ENCODE measurements at regions not wholly inside any gene's neighbourhood (a gene's known extent, or its start where the extent isn't known, plus 50 kb on each side); places are given as distances from the start of the nearest gene placed in this dataset.

DNA sequence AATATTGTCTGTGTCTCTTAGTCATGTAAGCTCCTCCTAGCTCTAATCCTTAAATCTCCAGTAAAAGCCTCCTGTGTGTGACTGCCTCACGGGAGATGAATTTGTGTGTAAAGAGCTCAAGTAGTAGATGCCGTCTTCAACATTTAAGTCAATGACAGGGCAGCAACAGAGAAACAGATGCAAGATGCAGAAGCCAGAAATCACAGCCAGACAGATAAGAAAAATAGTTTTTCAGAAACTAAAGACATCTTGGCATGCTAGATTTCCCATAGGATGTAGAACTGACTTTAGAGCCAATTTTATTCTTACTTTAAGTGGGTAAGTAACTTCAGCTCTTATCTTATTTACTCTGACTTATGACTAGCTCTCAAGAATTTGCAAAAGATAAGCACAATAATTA is 652.8 kb downstream of the KCNA4 start:
- 58 to 74% methylated on average over 2 of the region's 2 CpGs for WGBS, 2 donors
- H3K9me3 ChIP-seq (ENCODE audit: control insufficient read depth in 4 of 4, insufficient read depth in 3 of 4, low read length in 3 of 4): no peaks in the 10 kb centered on the region

DNA sequence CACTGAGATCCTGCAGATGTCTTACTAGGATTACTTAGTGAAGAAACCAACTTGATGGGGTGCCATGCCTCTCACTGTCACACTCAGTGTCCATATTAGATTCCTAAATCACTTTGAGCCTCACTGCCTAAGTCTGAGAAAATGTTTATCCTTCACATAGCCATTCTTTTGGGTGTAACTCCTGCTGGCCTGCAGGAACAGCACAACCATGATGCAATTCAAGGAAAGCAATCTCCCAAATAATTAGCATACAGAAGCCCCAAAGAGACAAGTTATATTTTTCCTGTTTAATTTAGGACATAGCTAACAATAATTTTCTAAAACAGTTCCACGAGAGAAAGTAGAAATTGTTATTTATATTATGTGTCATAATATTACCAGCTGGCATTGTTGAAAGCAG is 655.5 kb downstream of the KCNA4 start:
- Histone ChIP-seq H3K27ac (ENCODE audit: low read depth in 1 of 2, low read length in 1 of 2) (no peak overlapping the region), H3K36me3 (ENCODE audit: control insufficient read depth in 4 of 4, insufficient read depth in 4 of 4, low read length in 4 of 4) (no peaks in the 10 kb centered on the region), H3K9ac (ENCODE audit: insufficient read depth in 1 of 2, low read length in 2 of 2) (no peak overlapping the region), H3K4me3 (no peak overlapping the region), H3K4me1 (ENCODE audit: control insufficient read depth in 5 of 5, insufficient read depth in 5 of 5, low read length in 5 of 5) (no peaks in the 10 kb centered on the region), H3K27me3 (ENCODE audit: control insufficient read depth in 3 of 3, insufficient read depth in 3 of 3, low read length in 2 of 3) (no peaks in the 10 kb centered on the region), H3K9me3 (ENCODE audit: control insufficient read depth in 4 of 4, insufficient read depth in 3 of 4, low read length in 3 of 4) (no peaks in the 10 kb centered on the region)
- TF ChIP-seq, protein P1, sequence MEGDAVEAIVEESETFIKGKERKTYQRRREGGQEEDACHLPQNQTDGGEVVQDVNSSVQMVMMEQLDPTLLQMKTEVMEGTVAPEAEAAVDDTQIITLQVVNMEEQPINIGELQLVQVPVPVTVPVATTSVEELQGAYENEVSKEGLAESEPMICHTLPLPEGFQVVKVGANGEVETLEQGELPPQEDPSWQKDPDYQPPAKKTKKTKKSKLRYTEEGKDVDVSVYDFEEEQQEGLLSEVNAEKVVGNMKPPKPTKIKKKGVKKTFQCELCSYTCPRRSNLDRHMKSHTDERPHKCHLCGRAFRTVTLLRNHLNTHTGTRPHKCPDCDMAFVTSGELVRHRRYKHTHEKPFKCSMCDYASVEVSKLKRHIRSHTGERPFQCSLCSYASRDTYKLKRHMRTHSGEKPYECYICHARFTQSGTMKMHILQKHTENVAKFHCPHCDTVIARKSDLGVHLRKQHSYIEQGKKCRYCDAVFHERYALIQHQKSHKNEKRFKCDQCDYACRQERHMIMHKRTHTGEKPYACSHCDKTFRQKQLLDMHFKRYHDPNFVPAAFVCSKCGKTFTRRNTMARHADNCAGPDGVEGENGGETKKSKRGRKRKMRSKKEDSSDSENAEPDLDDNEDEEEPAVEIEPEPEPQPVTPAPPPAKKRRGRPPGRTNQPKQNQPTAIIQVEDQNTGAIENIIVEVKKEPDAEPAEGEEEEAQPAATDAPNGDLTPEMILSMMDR (IDR thresholded peaks at IDR 0.05; ENCODE audit: control extremely low read depth, extremely low read depth): no peak
- no peak for ATAC-seq (ENCODE audit: insufficient read depth, low FRiP score)
- DNase-seq: no peak
- 63 to 67% methylated on average over 1 of the region's 1 CpG for WGBS, 2 donors

More for the DNA sequence above, 652.8 kb downstream of the KCNA4 start:
- Histone ChIP-seq H3K4me3 (no peak overlapping the region), H3K27me3 (ENCODE audit: control insufficient read depth in 3 of 3, insufficient read depth in 3 of 3, low read length in 2 of 3) (no peaks in the 10 kb centered on the region), H3K36me3 (ENCODE audit: control insufficient read depth in 4 of 4, insufficient read depth in 4 of 4, low read length in 4 of 4) (no peaks in the 10 kb centered on the region), H3K9ac (ENCODE audit: insufficient read depth in 1 of 2, low read length in 2 of 2) (no peak overlapping the region), H3K27ac (ENCODE audit: low read depth in 1 of 2, low read length in 1 of 2) (no peak overlapping the region), H3K4me1 (ENCODE audit: control insufficient read depth in 5 of 5, insufficient read depth in 5 of 5, low read length in 5 of 5) (no peaks in the 10 kb centered on the region)
- ATAC-seq (ENCODE audit: insufficient read depth, low FRiP score) (no peak), DNase-seq (no peak)
- TF ChIP-seq, protein P1 (IDR thresholded peaks at IDR 0.05; ENCODE audit: control extremely low read depth, extremely low read depth): no peak

DNA sequence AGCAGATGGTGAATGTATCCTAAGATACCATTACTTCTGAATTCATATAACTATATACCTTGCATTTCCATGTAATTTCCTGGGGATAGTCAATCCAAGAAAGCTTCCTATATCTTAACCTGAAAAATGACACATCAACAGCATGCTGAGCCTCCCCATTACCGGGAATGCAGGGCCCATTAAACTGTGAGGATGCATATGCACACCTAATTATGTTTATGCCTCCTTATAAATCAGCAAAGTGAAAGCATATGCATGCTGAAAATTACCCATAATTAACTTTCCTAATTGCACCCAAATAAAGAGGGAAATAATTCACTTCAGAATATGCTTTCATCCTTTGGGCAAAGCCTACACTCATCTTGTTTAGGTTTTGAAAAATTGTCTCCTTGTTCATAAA is 663.0 kb downstream of the KCNA4 start:
- DNase-seq: no peak
- H3K9me3 ChIP-seq (ENCODE audit: control insufficient read depth in 4 of 4, insufficient read depth in 3 of 4, low read length in 3 of 4): no peaks in the 10 kb centered on the region
- no peaks in the 10 kb centered on the region for H3K36me3 ChIP-seq (ENCODE audit: control insufficient read depth in 4 of 4, insufficient read depth in 4 of 4, low read length in 4 of 4)
- H3K27me3 ChIP-seq (ENCODE audit: control insufficient read depth in 3 of 3, insufficient read depth in 3 of 3, low read length in 2 of 3): no peaks in the 10 kb centered on the region
- no peak overlapping the region for H3K9ac ChIP-seq (ENCODE audit: insufficient read depth in 1 of 2, low read length in 2 of 2)
- no peaks in the 10 kb centered on the region for H3K4me1 ChIP-seq (ENCODE audit: control insufficient read depth in 5 of 5, insufficient read depth in 5 of 5, low read length in 5 of 5)
- no peak overlapping the region for H3K27ac ChIP-seq (ENCODE audit: low read depth in 1 of 2, low read length in 1 of 2)
- ATAC-seq (ENCODE audit: insufficient read depth, low FRiP score): no peak
- H3K4me3 ChIP-seq: no peak overlapping the region
- WGBS, 2 donors: 56 to 84% methylated on average over 1 of the region's 1 CpG
- TF ChIP-seq, protein P1 (IDR thresholded peaks at IDR 0.05; ENCODE audit: control extremely low read depth, extremely low read depth): no peak

DNA sequence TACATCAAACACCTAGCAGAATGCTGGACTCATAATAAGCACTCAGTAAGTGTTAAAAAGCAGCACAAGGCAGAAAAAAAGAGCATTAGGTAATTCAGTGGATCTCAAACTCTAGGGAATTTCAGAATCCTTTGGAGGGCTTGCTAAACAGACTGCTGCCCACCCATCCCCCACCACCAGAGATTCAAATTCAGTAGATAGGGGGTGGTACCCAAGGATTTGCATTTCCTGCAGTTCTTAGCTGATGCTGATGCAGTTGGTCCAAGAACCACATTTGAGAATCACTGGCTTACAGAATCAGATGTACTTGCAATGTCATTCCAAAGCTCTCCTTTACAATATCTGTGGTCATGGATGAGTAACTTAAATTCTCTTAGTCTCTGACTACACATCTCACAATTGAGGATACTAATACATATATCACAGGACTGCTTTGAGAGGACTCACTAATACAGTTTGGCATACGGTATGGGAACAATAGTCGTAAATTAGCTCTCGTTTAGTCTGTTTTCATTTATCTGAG is 664.5 kb downstream of the KCNA4 start:
- DNase-seq: no peak
- Histone ChIP-seq H3K27ac (ENCODE audit: low read depth in 1 of 2, low read length in 1 of 2) (no peak overlapping the region), H3K36me3 (ENCODE audit: control insufficient read depth in 4 of 4, insufficient read depth in 4 of 4, low read length in 4 of 4) (no peaks in the 10 kb centered on the region), H3K9ac (ENCODE audit: insufficient read depth in 1 of 2, low read length in 2 of 2) (no peak overlapping the region), H3K4me3 (no peak overlapping the region), H3K4me1 (ENCODE audit: control insufficient read depth in 5 of 5, insufficient read depth in 5 of 5, low read length in 5 of 5) (no peaks in the 10 kb centered on the region), H3K9me3 (ENCODE audit: control insufficient read depth in 4 of 4, insufficient read depth in 3 of 4, low read length in 3 of 4) (no peaks in the 10 kb centered on the region), H3K27me3 (ENCODE audit: control insufficient read depth in 3 of 3, insufficient read depth in 3 of 3, low read length in 2 of 3) (no peaks in the 10 kb centered on the region)
- WGBS, 2 donors: 82 to 84% methylated on average over 3 of the region's 3 CpGs
- no peak for ATAC-seq (ENCODE audit: insufficient read depth, low FRiP score)
- TF ChIP-seq, protein P1 (IDR thresholded peaks at IDR 0.05; ENCODE audit: control extremely low read depth, extremely low read depth): no peak

Measured in lung (tissue), 11 donors.